Stomach (tissue), 8 donors: ENCODE measurements at regions not wholly inside any gene's neighbourhood (a gene's known extent, or its start where the extent isn't known, plus 50 kb on each side); places are given as distances from the start of the nearest gene placed in this dataset.
A peak's percentile ranks its signal among the peaks of the same experiment; 100 is the strongest.

Source experiments
- DNase-seq, 2 donors: peaks; one replicate each; pipeline versions ENCODE4 v3.0.0 to v3.0.0-alpha.2; 2013 to 2019
- H3K27ac ChIP-seq, 5 donors: fragments of 200-600 bp in 4 of 5; sonication (generic) in 4 of 5; one replicate each; pipeline ENCODE4 v1.5.1; 2013 to 2019; ENCODE audit warnings: mild to moderate bottlenecking in 1 of 5, moderate library complexity in 1 of 5
- H3K27me3 ChIP-seq, 3 donors: fragments of 200-600 bp; sonication (generic); one replicate each; pipeline ENCODE4 v1.5.1; 2017 to 2019; ENCODE audit warnings: mixed run types in 1 of 3
- H3K36me3 ChIP-seq, 4 donors: fragments of 200-600 bp; sonication (generic); 1 replicate in 3 of 4; 2 replicates in 1 of 4; pipeline ENCODE4 v1.5.1; 2016 to 2019
- H3K4me1 ChIP-seq, 4 donors: fragments of 200-600 bp; sonication (generic); one replicate each; pipeline ENCODE4 v1.5.1; 2016 to 2019
- H3K4me3 ChIP-seq, 4 donors: fragments of 200-600 bp; sonication (generic) in 3 of 4; one replicate each; pipeline ENCODE4 v1.5.1; 2016 to 2019; ENCODE audit warnings: mild to moderate bottlenecking in 1 of 4
- H3K9me3 ChIP-seq, 4 donors: fragments of 200-600 bp; sonication (generic); one replicate each; pipeline ENCODE4 v1.5.1; 2016 to 2019
- CTCF ChIP-seq, 7 experiments: fragments of 450-650 bp in 4 of 7; fragments of 200-600 bp in 3 of 7; sonication (generic) in 3 of 7; IDR thresholded peaks; one replicate each; pipeline ENCODE4 v1.5.1; 2016 to 2019; ENCODE audit warnings: antibody characterized with exemption in 7 of 7, control low read depth in 2 of 7, mild to moderate bottlenecking in 1 of 7
- EP300 ChIP-seq: sonication (generic); formaldehyde crosslinking; IDR thresholded peaks from one replicate; pipeline ENCODE4 v1.6.1; 2017; ENCODE audit warnings: antibody characterized with exemption
- POLR2A ChIP-seq, 4 donors: fragments of 450-650 bp; IDR thresholded peaks; one replicate each; pipeline ENCODE4 v1.6.1; 2016; ENCODE audit warnings: antibody characterized with exemption in 4 of 4, control low read depth in 2 of 4, mild to moderate bottlenecking in 1 of 4, moderate library complexity in 1 of 4
- POLR2AphosphoS5 ChIP-seq, 3 donors: sonication (generic); formaldehyde crosslinking; IDR thresholded peaks; one replicate each; pipeline ENCODE4 v1.6.1; 2016; ENCODE audit warnings: antibody characterized with exemption in 3 of 3
- WGBS, 5 donors: extraction: QIAGEN DNeasy Blood & Tissue Kit in 3 of 5; methylation state at CpG; one replicate each; pipeline versions ENCODE4 v1.1.5 to v1.1.7; 2013 to 2018; 5-methylcytosine and 5-hydroxymethylcytosine counted together
- intact Hi-C: fragments of 100-400 bp; cut with DNase I; formaldehyde crosslinking; loops from one replicate; pipeline ENCODE4 v1.15.1; 2023; ENCODE audit warnings: low total_unique reads
- donor health status: healthy with polysubstance abuse.
- donor health status: Bipolar disorder and iron deficiency.
- donor health status: healthy.

- WGBS, 5 donors, result 96 to 100% (median 98%) methylated on average over 2 of the region's 2 CpGs
- DNase-seq, result no peak
- Histone ChIP-seq H3K9me3 (no peaks in the 10 kb centered on the region), H3K4me3 (no peak overlapping the region), H3K27ac (no peak overlapping the region), H3K4me1 (peaks cover 0 to 30% (median 6%) of the 10 kb centered on the region in 4 donors), H3K36me3 (no peaks in the 10 kb centered on the region), H3K27me3 (no peaks in the 10 kb centered on the region)
- TF ChIP-seq EP300, result no peak
- TF ChIP-seq POLR2A (IDR thresholded peaks at IDR 0.05), result no peak
- TF ChIP-seq CTCF (IDR thresholded peaks at IDR 0.05), result no peak
- no peak for TF ChIP-seq POLR2AphosphoS5 (IDR thresholded peaks at IDR 0.05)
- intact Hi-C loops, result no loop called here
Observed at GRCh38 chr13:74039154-74039553, 95.0 kb downstream of the KLF12 start.

GRCh38 chr13:74037762-74038161 lies 96.4 kb downstream of the KLF12 start:
- Histone ChIP-seq H3K27me3 (no peaks in the 10 kb centered on the region), H3K9me3 (no peaks in the 10 kb centered on the region), H3K4me3 (no peak overlapping the region), H3K4me1 (peaks cover 0 to 36% (median 6%) of the 10 kb centered on the region in 4 donors), H3K36me3 (no peaks in the 10 kb centered on the region), H3K27ac (no peak overlapping the region)
- no peak for TF ChIP-seq POLR2AphosphoS5 (IDR thresholded peaks at IDR 0.05)
- no peak for TF ChIP-seq CTCF (IDR thresholded peaks at IDR 0.05)
- TF ChIP-seq POLR2A (IDR thresholded peaks at IDR 0.05), result no peak
- no peak for TF ChIP-seq EP300
- no peak for DNase-seq
- intact Hi-C loops, result no loop called here

GRCh38 chr13:74036373-74036772 lies 97.8 kb downstream of the KLF12 start:
- no peak overlapping the region for H3K27ac ChIP-seq
- peak in 1 of 2 donors; percentile 35 for DNase-seq

GRCh38 chr13:74035896-74036295 lies 98.3 kb downstream of the KLF12 start:
- Histone ChIP-seq H3K4me3 (no peak overlapping the region), H3K27me3 (no peaks in the 10 kb centered on the region), H3K4me1 (peaks cover 0 to 37% (median 7%) of the 10 kb centered on the region in 4 donors), H3K27ac (no peak overlapping the region), H3K36me3 (no peaks in the 10 kb centered on the region), H3K9me3 (no peaks in the 10 kb centered on the region)
- DNase-seq, result no peak
- intact Hi-C loops, result no loop called here
- WGBS, 5 donors, result 93 to 100% (median 97%) methylated on average over 3 of the region's 3 CpGs
- no peak for TF ChIP-seq POLR2AphosphoS5 (IDR thresholded peaks at IDR 0.05)
- TF ChIP-seq CTCF (IDR thresholded peaks at IDR 0.05), result no peak
- no peak for TF ChIP-seq EP300
- no peak for TF ChIP-seq POLR2A (IDR thresholded peaks at IDR 0.05)

More at GRCh38 chr13:74036373-74036772, 97.8 kb downstream of the KLF12 start:
- TF ChIP-seq EP300, result no peak
- TF ChIP-seq POLR2A (IDR thresholded peaks at IDR 0.05), result no peak
- TF ChIP-seq POLR2AphosphoS5 (IDR thresholded peaks at IDR 0.05), result no peak
- TF ChIP-seq CTCF (IDR thresholded peaks at IDR 0.05), result no peak
- no peaks in the 10 kb centered on the region for H3K36me3 ChIP-seq
- H3K9me3 ChIP-seq, result no peaks in the 10 kb centered on the region
- peaks cover 0 to 42% (median 9%) of the 10 kb centered on the region in 4 donors for H3K4me1 ChIP-seq
- WGBS, 5 donors, result 84 to 91% (median 86%) methylated on average over 2 of the region's 2 CpGs
- intact Hi-C loops, result no loop called here
- H3K27me3 ChIP-seq, result no peaks in the 10 kb centered on the region
- H3K4me3 ChIP-seq, result no peak overlapping the region
